HepG2 (cell line): ENCODE measurements at regions not wholly inside any gene's neighbourhood (a gene's known extent, or its start where the extent isn't known, plus 50 kb on each side); places are given as distances from the start of the nearest gene placed in this dataset.
A peak's percentile ranks its signal among the peaks of the same experiment; 100 is the strongest.

Experiments
- ATF7 ChIP-seq, 2 experiments: fragments of 450-650 bp in 1 of 2; sonication (generic) in 1 of 2; formaldehyde crosslinking in 1 of 2; IDR thresholded peaks; 2 replicates each; pipeline versions ENCODE4 v1.4.0 to v1.6.1; 2016 to 2020; ENCODE audit warnings: antibody characterized with exemption in 1 of 2, mild to moderate bottlenecking in 1 of 2, missing genetic modification reagents in 1 of 2
- BCL6 ChIP-seq: IDR thresholded peaks from 2 replicates; pipeline ENCODE4 v1.6.1; 2016; ENCODE audit warnings: missing genetic modification reagents, missing compliant biosample characterization
- DRAP1 ChIP-seq: IDR thresholded peaks from 2 replicates; pipeline ENCODE4 v1.6.1; 2016; ENCODE audit warnings: missing genetic modification reagents, missing compliant biosample characterization
- EHMT2 ChIP-seq: fragments of 200-600 bp; sonication (generic); IDR thresholded peaks from 2 replicates; pipeline ENCODE4 v1.7.0; 2017; ENCODE audit warnings: antibody characterized with exemption, low read depth, low read length, borderline replicate concordance
- FOXA3 ChIP-seq: IDR thresholded peaks from 2 replicates; pipeline ENCODE4 v1.6.1; 2016; ENCODE audit warnings: missing genetic modification reagents, missing compliant biosample characterization
- IRX3 ChIP-seq: sonication (generic); formaldehyde crosslinking; IDR thresholded peaks from 2 replicates; pipeline ENCODE4 v1.8.1; 2023; ENCODE audit warnings: mild to moderate bottlenecking, low read depth, missing genetic modification reagents, borderline replicate concordance
- JARID2 ChIP-seq: sonication (generic); formaldehyde crosslinking; IDR thresholded peaks from 2 replicates; pipeline ENCODE4 v1.8.1; 2023; ENCODE audit warnings: missing genetic modification reagents, inconsistent platforms; ENCODE audit not compliant: insufficient replicate concordance
- MAFK ChIP-seq, 2 experiments: IDR thresholded peaks in 1 of 2; conservative IDR thresholded peaks in 1 of 2; 2 replicates each; pipeline ENCODE4 v1.6.1; 2011; ENCODE audit warnings: improper control_type of control experiment in 2 of 2, low read length in 2 of 2
- MTF1 ChIP-seq: sonication (generic); formaldehyde crosslinking; IDR thresholded peaks from 2 replicates; pipeline ENCODE4 v1.5.0; 2020; ENCODE audit warnings: missing genetic modification reagents
- PAWR ChIP-seq: sonication (generic); formaldehyde crosslinking; IDR thresholded peaks from 2 replicates; pipeline ENCODE4 v1.4.0; 2020; ENCODE audit warnings: missing genetic modification reagents, mild to moderate bottlenecking, borderline replicate concordance
- PRPF4 ChIP-seq: fragments of 200-400 bp; formaldehyde crosslinking; IDR thresholded peaks from 2 replicates; pipeline ENCODE4 v1.6.1; 2016; ENCODE audit warnings: low read length, low read depth; ENCODE audit not compliant: poor library complexity, severe bottlenecking
- RBM22 ChIP-seq: fragments of 200-400 bp; formaldehyde crosslinking; optimal IDR thresholded peaks from 2 replicates; pipeline ENCODE3; 2017; ENCODE audit warnings: mild to moderate bottlenecking, low read length, moderate library complexity
- SKI ChIP-seq: fragments of 450-650 bp; IDR thresholded peaks from one replicate; pipeline ENCODE4 v1.6.1; 2018; ENCODE audit warnings: mild to moderate bottlenecking; ENCODE audit not compliant: partially characterized antibody
- TCF12 ChIP-seq, 2 experiments: fragments of 450-650 bp in 1 of 2; sonication (generic) in 1 of 2; formaldehyde crosslinking in 1 of 2; IDR thresholded peaks; 2 replicates each; pipeline versions ENCODE4 v1.6.1 to v1.8.0; 2017 to 2022; ENCODE audit warnings: antibody characterized with exemption in 1 of 2, mild to moderate bottlenecking in 1 of 2, missing genetic modification reagents in 1 of 2, moderate library complexity in 1 of 2
- TCF7L2 ChIP-seq: IDR thresholded peaks from 2 replicates; pipeline ENCODE4 v1.6.1; 2011; ENCODE audit warnings: mild to moderate bottlenecking, low read depth, low read length, moderate library complexity
- TFAP4 ChIP-seq: sonication (generic); IDR thresholded peaks from 2 replicates; pipeline ENCODE4 v1.6.1; 2016; ENCODE audit warnings: low read depth, borderline replicate concordance
- TFDP2 ChIP-seq: sonication (generic); formaldehyde crosslinking; IDR thresholded peaks from 2 replicates; pipeline ENCODE4 v1.4.0; 2020; ENCODE audit warnings: missing genetic modification reagents
- ZBTB46 ChIP-seq: sonication (generic); formaldehyde crosslinking; IDR thresholded peaks from 2 replicates; pipeline ENCODE4 v1.4.0; 2020; ENCODE audit warnings: mild to moderate bottlenecking, missing genetic modification reagents, borderline replicate concordance
- ZFYVE20 ChIP-seq: sonication (generic); formaldehyde crosslinking; IDR thresholded peaks from 2 replicates; pipeline ENCODE4 v1.8.0; 2023; ENCODE audit warnings: low read depth, mild to moderate bottlenecking, moderate library complexity, missing genetic modification reagents, borderline replicate concordance
- ZNF17 ChIP-seq: sonication (generic); formaldehyde crosslinking; IDR thresholded peaks from 2 replicates; pipeline ENCODE4 v1.5.0; 2020; ENCODE audit warnings: mild to moderate bottlenecking, missing genetic modification reagents
- ZNF678 ChIP-seq: sonication (generic); formaldehyde crosslinking; IDR thresholded peaks from 2 replicates; pipeline ENCODE4 v1.4.0; 2020; ENCODE audit warnings: mild to moderate bottlenecking, missing genetic modification reagents
- ZNF746 ChIP-seq: sonication (generic); formaldehyde crosslinking; IDR thresholded peaks from 2 replicates; pipeline ENCODE4 v1.8.0; 2022; ENCODE audit warnings: mild to moderate bottlenecking, missing genetic modification reagents
- ZNF761 ChIP-seq: sonication (generic); formaldehyde crosslinking; conservative IDR thresholded peaks from 2 replicates; pipeline ENCODE4 v1.4.0; 2020; ENCODE audit warnings: mild to moderate bottlenecking, missing genetic modification reagents
- ZNF891 ChIP-seq: sonication (generic); formaldehyde crosslinking; IDR thresholded peaks from 2 replicates; pipeline ENCODE4 v1.5.0; 2020; ENCODE audit warnings: mild to moderate bottlenecking, missing genetic modification reagents
- TF ChIP-seq, protein P1 (sequence below): IDR thresholded peaks from 2 replicates; pipeline ENCODE4 v1.6.1; 2016; ENCODE audit warnings: missing compliant biosample characterization, missing genetic modification reagents, borderline replicate concordance

DNA sequence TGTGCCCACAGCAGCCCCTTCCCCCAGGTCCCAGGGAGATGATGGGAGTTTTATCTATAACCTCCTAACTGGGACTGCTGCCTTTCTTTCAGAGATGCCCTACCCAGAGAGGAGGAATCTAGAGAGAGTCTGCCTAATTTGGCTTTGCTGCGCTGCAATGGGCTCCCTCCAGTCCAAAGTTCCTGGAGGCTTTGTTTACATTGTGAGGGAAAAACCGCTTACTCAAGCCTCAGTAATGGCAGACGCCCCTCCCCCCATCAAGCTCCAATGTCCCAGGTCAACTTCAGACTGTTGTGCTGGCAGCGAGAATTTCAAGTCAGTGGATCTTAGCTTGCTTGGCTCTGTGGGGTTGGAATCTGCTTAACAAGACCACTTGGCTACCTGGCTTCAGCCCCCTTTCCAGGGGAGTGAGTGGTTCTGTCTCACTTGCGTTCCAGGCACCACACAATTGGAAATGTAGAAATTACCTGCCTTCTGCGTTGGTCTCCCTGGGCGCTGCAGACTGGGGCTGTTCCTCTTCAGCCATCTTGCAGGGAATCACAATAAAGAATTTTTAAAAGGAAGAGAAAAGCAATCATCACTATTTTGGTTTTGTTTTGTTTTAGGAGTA is 262.5 kb downstream of the FOXG1 start (continued):
- peak; percentile 76 for TF ChIP-seq TFDP2
- no peak for TF ChIP-seq TCF7L2
- no peak for TF ChIP-seq MTF1 (CRISPR knock-in tag)
- no peak; the same call in 1 of the 2 replicates for TF ChIP-seq ZNF891 (CRISPR knock-in tag)
- peak; percentile 69 for TF ChIP-seq ZNF761
- TF ChIP-seq RBM22, result no peak
- TF ChIP-seq, protein P1, sequence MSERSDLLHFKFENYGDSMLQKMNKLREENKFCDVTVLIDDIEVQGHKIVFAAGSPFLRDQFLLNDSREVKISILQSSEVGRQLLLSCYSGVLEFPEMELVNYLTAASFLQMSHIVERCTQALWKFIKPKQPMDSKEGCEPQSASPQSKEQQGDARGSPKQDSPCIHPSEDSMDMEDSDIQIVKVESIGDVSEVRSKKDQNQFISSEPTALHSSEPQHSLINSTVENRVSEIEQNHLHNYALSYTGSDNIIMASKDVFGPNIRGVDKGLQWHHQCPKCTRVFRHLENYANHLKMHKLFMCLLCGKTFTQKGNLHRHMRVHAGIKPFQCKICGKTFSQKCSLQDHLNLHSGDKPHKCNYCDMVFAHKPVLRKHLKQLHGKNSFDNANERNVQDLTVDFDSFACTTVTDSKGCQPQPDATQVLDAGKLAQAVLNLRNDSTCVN (CRISPR knock-in tag), result peak; percentile 98
- TF ChIP-seq DRAP1 (CRISPR knock-in tag), result peak; percentile 76
- TF ChIP-seq PAWR, result no peak
- peak; percentile 92 for TF ChIP-seq BCL6 (CRISPR knock-in tag)
- TF ChIP-seq ZBTB46 (CRISPR knock-in tag), result no peak
- TF ChIP-seq MAFK (conservative IDR thresholded peaks at IDR 0.05 in 1 of 2, IDR thresholded peaks at IDR 0.05 in 1 of 2; ENCODE audit: low read length in 2 of 2), result peak; percentile 82
- peak; percentile 68; the same call in 1 of the 2 replicates for TF ChIP-seq IRX3 (CRISPR knock-in tag)
- TF ChIP-seq EHMT2, result peak; percentile 98
- TF ChIP-seq FOXA3 (CRISPR knock-in tag), result peak; percentile 100
- no peak for TF ChIP-seq JARID2
- TF ChIP-seq ZNF17 (CRISPR knock-in tag), result no peak
- TF ChIP-seq TCF12 (IDR thresholded peaks at IDR 0.05), result no peak
- TF ChIP-seq TCF12 (CRISPR knock-in tag; IDR thresholded peaks at IDR 0.05), result peak; percentile 50; the same call in 1 of the 2 replicates
- TF ChIP-seq TFAP4, result no peak
- no peak; the same call in 1 of the 2 replicates for TF ChIP-seq ZNF678 (CRISPR knock-in tag)
- peak; percentile 78; the same call in 1 of the 2 replicates for TF ChIP-seq ZNF746 (CRISPR knock-in tag)
- TF ChIP-seq ZFYVE20, result no peak
- TF ChIP-seq ATF7 (IDR thresholded peaks at IDR 0.05), result no peak
- TF ChIP-seq ATF7 (CRISPR knock-in tag; IDR thresholded peaks at IDR 0.05), result peak; percentile 66; the same call in 1 of the 2 replicates
- TF ChIP-seq PRPF4, result peak; percentile 96
- TF ChIP-seq SKI, result peak; percentile 81
